GM18870 (cell line): ENCODE measurements at regions not wholly inside any gene's neighbourhood (a gene's known extent, or its start where the extent isn't known, plus 50 kb on each side); places are given as distances from the start of the nearest gene placed in this dataset.
A peak's percentile ranks its signal among the peaks of the same experiment; 100 is the strongest.
"Not testable (repeated sequence)": the region's sequence is repeated elsewhere in the genome, so short reads cannot be mapped to it uniquely, and the experiment has no call there.

Source experiments
- ATAC-seq: cut with Tn5 transposase; IDR thresholded peaks from one replicate; pipeline ENCODE4 v1.9.1; 2021; ENCODE audit warnings: moderate library complexity; ENCODE audit not compliant: unreplicated experiment

- ATAC-seq = no peak
Measured at GRCh38 chr1:72462186-72462905, 180.0 kb upstream of the NEGR1 start.

- no peak for ATAC-seq
Measured at GRCh38 chr1:72442262-72442661, 159.9 kb upstream of the NEGR1 start.

- ATAC-seq = no peak
Measured at GRCh38 chr1:72439036-72439435, 156.7 kb upstream of the NEGR1 start.

GRCh38 chr1:72438270-72438669, 155.9 kb upstream of the NEGR1 start:
- ATAC-seq = no peak

- peak; percentile 62 for ATAC-seq
Measured at GRCh38 chr1:72435025-72435424, 152.7 kb upstream of the NEGR1 start.

GRCh38 chr1:72434070-72434469, 151.7 kb upstream of the NEGR1 start:
- no peak for ATAC-seq

GRCh38 chr1:72433591-72433990, 151.3 kb upstream of the NEGR1 start:
- peak; percentile 59 for ATAC-seq

GRCh38 chr1:72432645-72433267, 150.4 kb upstream of the NEGR1 start:
- ATAC-seq = peak; percentile 71

- ATAC-seq = no peak
Measured at GRCh38 chr1:72431810-72432209, 149.5 kb upstream of the NEGR1 start.

GRCh38 chr1:72428276-72428675, 145.9 kb upstream of the NEGR1 start:
- not testable (repeated sequence) for ATAC-seq

- no peak for ATAC-seq
Measured at GRCh38 chr1:72419229-72419628, 136.9 kb upstream of the NEGR1 start.

- no peak for ATAC-seq
Measured at GRCh38 chr1:72412286-72412685, 129.9 kb upstream of the NEGR1 start.

- ATAC-seq = no peak
Measured at GRCh38 chr1:72399807-72400206, 117.5 kb upstream of the NEGR1 start.

- ATAC-seq = no peak
Measured at GRCh38 chr1:72397786-72398185, 115.4 kb upstream of the NEGR1 start.

GRCh38 chr1:72394457-72394856, 112.1 kb upstream of the NEGR1 start:
- no peak for ATAC-seq

- no peak for ATAC-seq
Measured at GRCh38 chr1:72379072-72379471, 96.7 kb upstream of the NEGR1 start.

- ATAC-seq = no peak
Measured at GRCh38 chr1:72375226-72375625, 92.9 kb upstream of the NEGR1 start.

- no peak for ATAC-seq
Measured at GRCh38 chr1:72371259-72372035, 89.1 kb upstream of the NEGR1 start.

- ATAC-seq = not testable (repeated sequence)
Measured at GRCh38 chr1:72370836-72371235, 88.5 kb upstream of the NEGR1 start.

GRCh38 chr1:72369069-72369757, 86.9 kb upstream of the NEGR1 start:
- peak; percentile 57 for ATAC-seq

- peak; percentile 63 for ATAC-seq
Measured at GRCh38 chr1:72366466-72366865, 84.1 kb upstream of the NEGR1 start.
